ENCODE measurements at regions not wholly inside any gene's neighbourhood (a gene's known extent, or its start where the extent isn't known, plus 50 kb on each side); places are given as distances from the start of the nearest gene placed in this dataset.

- TF ChIP-seq CTCF (IDR thresholded peaks at IDR 0.05; ENCODE audit: insufficient read depth, low read length, poor library complexity, severe bottlenecking) (no peak), EZH2phosphoT487 (conservative IDR thresholded peaks at IDR 0.05; ENCODE audit: low read length) (no peak)
Observed at GRCh38 chr13:111568290-111568689, 247.8 kb downstream of the TEX29 start.
